ENCODE measurements at regions not wholly inside any gene's neighbourhood (a gene's known extent, or its start where the extent isn't known, plus 50 kb on each side); places are given as distances from the start of the nearest gene placed in this dataset.

- ChIA-PET POLR2A (no interaction called here), CTCF (no interaction called here), RAD21 (ENCODE audit: low non-redundant PET in 1 of 2, low total read pairs in 2 of 2, uncharacterized antibody in 2 of 2, unreplicated experiment in 2 of 2) (no interaction called here)
- Histone ChIP-seq H3K79me2 (ENCODE audit: insufficient read depth, low read length) (no peaks in the 10 kb centered on the region), H3K9me2 (ENCODE audit: insufficient read depth) (no peaks in the 10 kb centered on the region), H3K4me3 (replicated peaks in 1 of 2; ENCODE audit: low read depth in 1 of 2, low read length in 2 of 2) (no peak overlapping the region), H2AFZ (ENCODE audit: low read depth, low read length, poor library complexity, severe bottlenecking) (no peak overlapping the region), H3K27me3 (ENCODE audit: insufficient read depth, low read length) (no peaks in the 10 kb centered on the region), H3K4me1 (ENCODE audit: control insufficient read depth in 1 of 2, insufficient read depth in 2 of 2, low read length in 2 of 2) (no peaks in the 10 kb centered on the region), H3K27ac (ENCODE audit: low read depth, low read length) (no peak overlapping the region), H3K36me3 (ENCODE audit: control insufficient read depth in 1 of 2, insufficient read depth in 2 of 2, low read length in 2 of 2) (no peaks in the 10 kb centered on the region), H3K9me3 (ENCODE audit: control insufficient read depth in 1 of 2, insufficient read depth in 1 of 2, low read depth in 1 of 2, low read length in 2 of 2) (peaks cover 0 to 5% of the 10 kb centered on the region in 2 experiments; a peak in 1 of 4 replicates), H3K9ac (ENCODE audit: low read length) (no peak overlapping the region), H4K20me1 (ENCODE audit: insufficient read depth) (no peaks in the 10 kb centered on the region), H3K4me2 (ENCODE audit: low read length) (no peak overlapping the region)
- ATAC-seq (no peak), DNase-seq (ENCODE audit: low read depth, low spot score) (no peak)
- TF ChIP-seq TCF7L2 (IDR thresholded peaks at IDR 0.05; ENCODE audit: borderline replicate concordance, extremely low read depth, insufficient read depth, insufficient read length) (no peak), ATF3 (IDR thresholded peaks at IDR 0.05) (no peak), YY1 (IDR thresholded peaks at IDR 0.05; ENCODE audit: extremely low read depth, insufficient replicate concordance, low read depth, low read length) (no peak), POLR2A (IDR thresholded peaks at IDR 0.05; ENCODE audit: borderline replicate concordance, extremely low read depth, insufficient read depth, insufficient read length) (no peak)
- BruUV-seq (replicated peaks): no TSS peak
- intact Hi-C loops (cut with micrococcal nuclease): no loop called here
Measured at GRCh38 chr1:5333291-5333690, 658.9 kb downstream of the NPHP4 start.

GRCh38 chr1:5331101-5331500 is 661.1 kb downstream of the NPHP4 start:
- Histone ChIP-seq H3K9me2 (ENCODE audit: insufficient read depth) (no peaks in the 10 kb centered on the region), H2AFZ (ENCODE audit: low read depth, low read length, poor library complexity, severe bottlenecking) (no peak overlapping the region), H3K4me2 (ENCODE audit: low read length) (no peak overlapping the region), H4K20me1 (ENCODE audit: insufficient read depth) (no peaks in the 10 kb centered on the region), H3K4me1 (ENCODE audit: control insufficient read depth in 1 of 2, insufficient read depth in 2 of 2, low read length in 2 of 2) (no peaks in the 10 kb centered on the region), H3K79me2 (ENCODE audit: insufficient read depth, low read length) (no peaks in the 10 kb centered on the region), H3K36me3 (ENCODE audit: control insufficient read depth in 1 of 2, insufficient read depth in 2 of 2, low read length in 2 of 2) (no peaks in the 10 kb centered on the region), H3K9ac (ENCODE audit: low read length) (no peak overlapping the region), H3K27ac (ENCODE audit: low read depth, low read length) (no peak overlapping the region), H3K4me3 (replicated peaks in 1 of 2; ENCODE audit: low read depth in 1 of 2, low read length in 2 of 2) (no peak overlapping the region), H3K9me3 (ENCODE audit: control insufficient read depth in 1 of 2, insufficient read depth in 1 of 2, low read depth in 1 of 2, low read length in 2 of 2) (peaks cover 0 to 7% of the 10 kb centered on the region in 2 experiments; a peak in 2 of 4 replicates), H3K27me3 (ENCODE audit: insufficient read depth, low read length) (no peaks in the 10 kb centered on the region)
- RAD21 ChIA-PET (ENCODE audit: low non-redundant PET in 1 of 2, low total read pairs in 2 of 2, uncharacterized antibody in 2 of 2, unreplicated experiment in 2 of 2): no interaction called here
- POLR2A ChIA-PET: no interaction called here
- no TSS peak for BruUV-seq (replicated peaks)
- ATAC-seq (no peak), DNase-seq (ENCODE audit: low read depth, low spot score) (no peak)
- intact Hi-C loops (cut with micrococcal nuclease): no loop called here
- TF ChIP-seq CBX3 (IDR thresholded peaks at IDR 0.05; ENCODE audit: low read depth) (no peak), SRF (IDR thresholded peaks at IDR 0.05; ENCODE audit: low read depth) (no peak), POLR2AphosphoS5 (IDR thresholded peaks at IDR 0.05; ENCODE audit: low read depth, low read length) (no peak), TCF7L2 (IDR thresholded peaks at IDR 0.05; ENCODE audit: borderline replicate concordance, extremely low read depth, insufficient read depth, insufficient read length) (no peak), JUND (IDR thresholded peaks at IDR 0.05) (no peak), FOSL1 (IDR thresholded peaks at IDR 0.05; ENCODE audit: low read depth) (no peak), EZH2phosphoT487 (IDR thresholded peaks at IDR 0.05; ENCODE audit: borderline replicate concordance) (no peak)
- CTCF ChIA-PET: no interaction called here

Measured in HCT116 (cell line).